ENCODE measurements at regions not wholly inside any gene's neighbourhood (a gene's known extent, or its start where the extent isn't known, plus 50 kb on each side); places are given as distances from the start of the nearest gene placed in this dataset.

DNA sequence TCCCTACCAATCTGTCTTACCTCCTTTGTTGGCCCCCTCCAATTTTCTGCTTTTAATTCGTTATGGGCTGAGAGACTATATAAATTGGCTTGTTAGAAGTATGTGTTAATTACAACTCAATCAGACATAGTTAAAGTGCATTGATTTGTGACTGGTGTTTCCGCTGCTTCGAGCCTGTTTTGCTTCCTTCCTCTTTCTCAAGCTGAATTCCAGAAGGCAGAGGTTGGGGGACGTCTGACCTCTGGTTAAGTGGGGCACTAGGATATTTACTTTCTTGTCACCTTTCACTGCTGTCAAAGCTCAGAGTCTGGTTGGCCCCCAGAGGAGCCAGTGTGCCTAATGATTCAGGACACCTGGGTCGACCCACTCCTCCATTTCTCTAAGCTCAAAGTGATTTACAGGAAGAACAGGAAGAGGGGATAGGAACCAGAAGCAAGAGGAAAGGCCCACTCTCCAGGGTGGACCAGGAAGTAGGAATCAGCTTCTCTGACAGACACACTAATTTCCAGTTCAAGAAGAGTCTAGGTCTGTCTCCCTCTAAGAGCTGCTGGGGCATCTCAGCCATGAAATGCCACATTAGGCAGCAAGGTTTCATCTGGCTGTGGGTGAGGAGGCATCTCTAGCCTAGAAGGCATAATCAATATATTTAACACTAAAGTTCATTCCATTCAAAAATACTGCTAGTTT, 397.2 kb upstream of the NPVF start:
- TF ChIP-seq PAX5 (IDR thresholded peaks at IDR 0.05; ENCODE audit: insufficient read depth, low read length, severe bottlenecking) (no peak), POLR2AphosphoS5 (IDR thresholded peaks at IDR 0.05; ENCODE audit: low read depth, low read length) (no peak), SPI1 (IDR thresholded peaks at IDR 0.05; ENCODE audit: low read depth, low read length) (no peak), POLR2A (IDR thresholded peaks at IDR 0.05; ENCODE audit: low read depth, low read length) (no peak), TAF1 (IDR thresholded peaks at IDR 0.05; ENCODE audit: low read depth, low read length) (no peak), POU2F2 (IDR thresholded peaks at IDR 0.05; ENCODE audit: low read depth, low read length) (no peak)
- FAIRE-seq, result no peak
- no peak for DNase-seq (ENCODE audit: insufficient read length, low spot score)

DNA sequence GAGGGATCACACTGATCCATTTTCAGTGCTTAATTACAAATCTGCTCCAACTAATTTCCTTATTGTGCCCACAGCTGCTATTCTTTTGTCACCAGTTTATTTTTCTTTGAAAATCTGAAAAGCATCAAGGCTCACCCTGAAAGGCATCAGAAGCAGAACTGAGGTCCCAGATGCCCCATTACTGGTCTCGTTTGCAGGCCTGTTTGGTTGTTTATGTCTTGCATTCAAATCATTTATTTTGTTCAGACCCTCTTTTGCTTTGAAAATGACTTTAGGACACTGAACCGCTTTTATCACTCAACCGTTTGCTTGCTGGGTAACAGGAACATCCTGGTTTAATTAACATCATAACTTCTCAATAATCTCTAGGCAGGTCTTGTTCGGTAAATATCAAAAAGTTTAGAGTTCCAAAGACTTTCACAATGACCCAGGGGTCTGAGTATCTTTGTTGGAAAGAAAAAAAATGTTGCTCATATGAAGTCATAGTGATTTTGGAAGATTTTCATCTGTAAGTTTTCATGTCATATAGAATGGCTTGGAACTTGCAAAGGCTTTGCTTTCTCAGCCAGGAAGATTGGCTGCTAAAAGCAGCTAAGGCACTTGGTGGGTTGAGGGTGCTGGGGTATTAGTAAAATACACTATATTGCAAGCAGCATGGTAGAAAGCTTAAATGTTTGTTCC, 398.3 kb upstream of the NPVF start:
- no peak for TF ChIP-seq POLR2AphosphoS5 (IDR thresholded peaks at IDR 0.05; ENCODE audit: low read depth, low read length)
- TF ChIP-seq SPI1 (IDR thresholded peaks at IDR 0.05; ENCODE audit: low read depth, low read length), result no peak
- TF ChIP-seq PAX5 (IDR thresholded peaks at IDR 0.05; ENCODE audit: insufficient read depth, low read length, severe bottlenecking), result no peak
- no peak for TF ChIP-seq POU2F2 (IDR thresholded peaks at IDR 0.05; ENCODE audit: low read depth, low read length)
- no peak for TF ChIP-seq TAF1 (IDR thresholded peaks at IDR 0.05; ENCODE audit: low read depth, low read length)
- TF ChIP-seq POLR2A (IDR thresholded peaks at IDR 0.05; ENCODE audit: low read depth, low read length), result no peak
- FAIRE-seq, result no peak

DNA sequence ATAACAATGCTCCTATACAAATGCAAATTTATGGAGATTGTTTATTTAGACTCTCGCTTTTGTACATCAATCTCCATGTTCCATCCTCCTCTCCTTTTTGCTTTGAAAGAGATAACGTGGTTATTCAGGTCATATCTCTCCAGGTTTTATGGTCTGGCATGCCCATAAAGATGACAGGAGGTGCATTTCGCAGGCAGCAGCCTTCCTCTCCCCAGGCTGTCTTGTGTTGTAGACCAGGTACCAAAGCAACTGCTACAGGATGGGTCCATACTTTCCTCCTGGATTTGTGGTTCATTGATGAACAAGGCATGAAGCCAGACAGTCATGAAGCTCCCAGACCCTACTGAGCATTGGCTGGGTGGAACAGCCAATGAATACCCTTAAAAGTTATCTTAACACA, 400.2 kb upstream of the NPVF start:
- TF ChIP-seq SPI1 (IDR thresholded peaks at IDR 0.05; ENCODE audit: low read depth, low read length) (no peak), TAF1 (IDR thresholded peaks at IDR 0.05; ENCODE audit: low read depth, low read length) (no peak), PAX5 (IDR thresholded peaks at IDR 0.05; ENCODE audit: insufficient read depth, low read length, severe bottlenecking) (no peak), POLR2A (IDR thresholded peaks at IDR 0.05; ENCODE audit: low read depth, low read length) (no peak), POLR2AphosphoS5 (IDR thresholded peaks at IDR 0.05; ENCODE audit: low read depth, low read length) (no peak), POU2F2 (IDR thresholded peaks at IDR 0.05; ENCODE audit: low read depth, low read length) (no peak)
- DNase-seq (ENCODE audit: insufficient read length, low spot score) (no peak), FAIRE-seq (no peak)

More for the DNA sequence above, 398.3 kb upstream of the NPVF start:
- DNase-seq (ENCODE audit: insufficient read length, low spot score), result no peak

DNA sequence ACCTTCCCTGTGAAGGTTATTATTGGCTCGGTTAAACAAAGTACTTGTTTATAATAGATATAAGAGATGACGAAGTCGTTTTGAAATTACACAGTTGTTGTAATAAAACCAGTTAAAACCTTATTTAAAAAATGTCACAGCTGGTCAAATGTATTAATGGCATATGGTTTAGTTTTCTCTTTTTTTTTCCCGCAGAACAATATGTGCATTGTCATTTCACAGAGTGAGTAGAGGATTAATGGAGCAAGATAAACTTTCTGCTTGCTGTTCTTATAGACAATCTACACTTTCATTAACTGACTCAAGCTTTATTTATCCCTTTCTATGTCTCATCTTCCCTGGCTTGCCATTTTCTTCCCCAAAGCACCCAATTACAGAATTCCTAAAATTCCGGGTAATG, 404.3 kb upstream of the NPVF start:
- FAIRE-seq (no peak), DNase-seq (ENCODE audit: insufficient read length, low spot score) (no peak)
- no peak for TF ChIP-seq SPI1 (IDR thresholded peaks at IDR 0.05; ENCODE audit: low read depth, low read length)

DNA sequence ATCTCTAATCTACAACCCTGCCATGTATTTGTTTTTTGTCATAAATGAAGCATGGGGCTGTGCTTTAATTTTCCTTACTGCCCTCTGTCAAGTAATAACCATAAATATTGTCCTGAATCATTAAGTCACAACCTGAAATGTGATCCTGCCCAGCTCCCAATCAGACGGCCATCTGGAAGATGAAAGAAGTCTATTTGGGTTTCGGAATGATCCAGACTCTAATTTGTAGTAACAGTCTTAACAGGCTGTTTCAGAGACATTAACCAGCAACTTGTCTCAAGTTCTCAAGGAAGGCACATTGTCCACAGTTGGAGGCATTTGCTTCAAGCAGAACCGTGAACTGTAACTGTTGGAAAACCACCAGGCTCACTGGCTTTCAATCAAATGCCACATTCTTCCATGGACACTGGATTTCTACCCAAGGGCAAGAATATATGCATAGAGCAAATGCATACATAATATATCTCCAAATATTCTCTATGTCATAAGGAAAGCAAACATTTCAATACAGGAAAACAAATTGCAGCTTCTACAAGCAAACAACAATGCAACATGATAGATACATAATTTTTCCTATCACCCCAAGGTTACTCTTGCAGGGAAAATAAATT, 405.2 kb upstream of the NPVF start:
- no peak for DNase-seq (ENCODE audit: insufficient read length, low spot score)
- FAIRE-seq, result no peak
- TF ChIP-seq POU2F2 (IDR thresholded peaks at IDR 0.05; ENCODE audit: low read depth, low read length) (no peak), POLR2AphosphoS5 (IDR thresholded peaks at IDR 0.05; ENCODE audit: low read depth, low read length) (no peak), SPI1 (IDR thresholded peaks at IDR 0.05; ENCODE audit: low read depth, low read length) (no peak), PAX5 (IDR thresholded peaks at IDR 0.05; ENCODE audit: insufficient read depth, low read length, severe bottlenecking) (no peak), TAF1 (IDR thresholded peaks at IDR 0.05; ENCODE audit: low read depth, low read length) (no peak), POLR2A (IDR thresholded peaks at IDR 0.05; ENCODE audit: low read depth, low read length) (no peak)

DNA sequence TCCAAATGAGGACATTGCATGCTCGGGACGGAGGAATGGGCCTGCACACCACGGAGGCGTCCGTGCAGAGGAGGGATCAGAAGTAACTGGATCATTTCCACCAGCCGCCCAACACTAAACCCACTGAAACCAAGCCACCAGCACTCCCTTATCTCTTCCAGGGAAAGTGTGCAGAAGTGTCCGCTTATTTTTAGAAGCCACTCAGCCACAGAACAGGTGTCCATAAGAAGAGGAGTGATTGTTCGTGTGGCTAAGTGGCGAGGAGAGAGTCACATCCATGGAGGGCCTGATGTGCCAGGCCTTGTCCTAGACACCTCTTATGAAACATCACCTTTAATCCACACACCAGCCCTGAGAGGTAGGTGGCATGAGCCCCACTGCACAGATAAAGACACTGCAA, 407.9 kb upstream of the NPVF start:
- no peak for DNase-seq (ENCODE audit: insufficient read length, low spot score)
- TF ChIP-seq POU2F2 (IDR thresholded peaks at IDR 0.05; ENCODE audit: low read depth, low read length) (no peak), PAX5 (IDR thresholded peaks at IDR 0.05; ENCODE audit: insufficient read depth, low read length, severe bottlenecking) (no peak), POLR2A (IDR thresholded peaks at IDR 0.05; ENCODE audit: low read depth, low read length) (no peak), TAF1 (IDR thresholded peaks at IDR 0.05; ENCODE audit: low read depth, low read length) (no peak), POLR2AphosphoS5 (IDR thresholded peaks at IDR 0.05; ENCODE audit: low read depth, low read length) (no peak), SPI1 (IDR thresholded peaks at IDR 0.05; ENCODE audit: low read depth, low read length) (no peak)
- no peak for FAIRE-seq

DNA sequence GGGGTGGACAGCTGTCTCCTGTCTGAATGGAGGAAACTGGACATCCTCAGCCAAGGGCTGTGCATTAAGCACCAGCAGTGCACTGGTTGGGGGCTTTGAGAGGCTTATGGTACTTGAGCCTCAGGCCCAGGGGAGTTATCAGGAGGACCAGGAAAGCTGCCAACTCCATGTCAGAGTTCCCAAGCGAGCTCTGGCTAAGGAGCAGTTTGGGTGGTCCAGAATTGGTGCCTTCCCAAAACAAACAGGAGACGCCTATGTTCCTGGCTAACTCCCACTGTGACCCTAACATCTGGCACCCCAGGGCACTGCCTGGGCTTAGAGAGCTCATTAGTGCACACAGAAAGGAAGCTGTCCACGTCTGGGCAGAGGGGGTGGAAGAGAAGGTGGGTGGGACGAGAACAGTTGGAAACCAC, 408.6 kb upstream of the NPVF start:
- TF ChIP-seq PAX5 (IDR thresholded peaks at IDR 0.05; ENCODE audit: insufficient read depth, low read length, severe bottlenecking), result no peak
- TF ChIP-seq SPI1 (IDR thresholded peaks at IDR 0.05; ENCODE audit: low read depth, low read length), result no peak
- no peak for TF ChIP-seq POLR2A (IDR thresholded peaks at IDR 0.05; ENCODE audit: low read depth, low read length)
- no peak for TF ChIP-seq POLR2AphosphoS5 (IDR thresholded peaks at IDR 0.05; ENCODE audit: low read depth, low read length)
- no peak for FAIRE-seq

DNA sequence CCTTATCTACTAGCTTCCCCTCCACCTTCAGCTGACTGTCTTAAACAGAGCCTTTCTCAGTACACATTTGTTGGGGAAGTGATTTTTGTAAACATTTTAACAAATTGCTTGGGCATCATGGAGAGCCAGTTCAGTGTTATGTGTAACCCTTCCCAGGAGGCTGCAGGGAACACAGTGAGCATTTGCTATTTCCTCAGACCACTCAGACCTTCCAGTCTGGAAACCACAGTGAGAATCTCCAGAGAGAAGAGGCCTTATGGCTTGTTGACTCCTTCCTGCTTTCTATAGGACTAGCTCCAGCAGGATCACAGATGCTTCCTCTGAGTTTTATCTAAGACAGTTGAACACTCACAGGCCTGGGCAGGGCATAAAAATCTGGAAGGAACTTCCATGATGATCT, 409.8 kb upstream of the NPVF start:
- FAIRE-seq, result no peak
- TF ChIP-seq POLR2A (IDR thresholded peaks at IDR 0.05; ENCODE audit: low read depth, low read length) (no peak), TAF1 (IDR thresholded peaks at IDR 0.05; ENCODE audit: low read depth, low read length) (no peak), SPI1 (IDR thresholded peaks at IDR 0.05; ENCODE audit: low read depth, low read length) (no peak), POLR2AphosphoS5 (IDR thresholded peaks at IDR 0.05; ENCODE audit: low read depth, low read length) (no peak), PAX5 (IDR thresholded peaks at IDR 0.05; ENCODE audit: insufficient read depth, low read length, severe bottlenecking) (no peak), POU2F2 (IDR thresholded peaks at IDR 0.05; ENCODE audit: low read depth, low read length) (no peak)

More for the DNA sequence above, 408.6 kb upstream of the NPVF start:
- DNase-seq (ENCODE audit: insufficient read length, low spot score), result no peak

DNA sequence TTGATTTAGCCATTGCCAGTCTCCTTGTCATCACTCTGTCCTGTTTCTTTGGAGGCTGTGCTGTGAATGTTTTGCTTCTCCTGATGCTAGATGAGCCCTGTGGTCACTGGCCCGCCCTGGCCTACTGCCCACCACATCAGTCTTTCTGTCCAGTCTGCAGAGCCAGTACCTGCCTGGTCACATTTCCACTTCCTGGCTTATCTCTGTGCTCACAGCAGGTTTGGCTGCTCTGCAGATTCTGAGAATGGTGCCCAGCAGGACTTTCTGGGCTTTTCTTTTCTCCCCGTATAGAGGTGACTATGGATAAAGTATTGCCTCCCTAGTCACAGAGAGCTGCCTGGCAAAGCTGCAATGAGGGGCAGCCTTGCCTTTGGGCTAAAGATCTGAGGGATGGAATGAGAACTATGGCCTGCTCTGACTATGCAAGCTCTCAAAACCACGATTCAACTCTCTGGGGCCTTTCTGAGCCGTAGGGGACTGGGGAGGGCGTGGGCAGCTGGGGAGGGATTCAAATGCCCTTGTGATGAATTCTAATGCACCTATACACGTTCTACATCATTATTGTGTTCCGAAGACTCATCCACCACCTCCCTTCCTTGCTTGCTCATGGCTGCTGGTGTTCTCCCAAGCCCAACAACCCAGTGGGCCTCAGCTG, 410.4 kb upstream of the NPVF start:
- no peak for DNase-seq (ENCODE audit: insufficient read length, low spot score)
- FAIRE-seq, result no peak
- TF ChIP-seq SPI1 (IDR thresholded peaks at IDR 0.05; ENCODE audit: low read depth, low read length) (no peak), POLR2AphosphoS5 (IDR thresholded peaks at IDR 0.05; ENCODE audit: low read depth, low read length) (no peak), PAX5 (IDR thresholded peaks at IDR 0.05; ENCODE audit: insufficient read depth, low read length, severe bottlenecking) (no peak), TAF1 (IDR thresholded peaks at IDR 0.05; ENCODE audit: low read depth, low read length) (no peak), POU2F2 (IDR thresholded peaks at IDR 0.05; ENCODE audit: low read depth, low read length) (no peak), POLR2A (IDR thresholded peaks at IDR 0.05; ENCODE audit: low read depth, low read length) (no peak)

More for the DNA sequence above, 409.8 kb upstream of the NPVF start:
- DNase-seq (ENCODE audit: insufficient read length, low spot score), result no peak
